ENCODE measurements at regions not wholly inside any gene's neighbourhood (a gene's known extent, or its start where the extent isn't known, plus 50 kb on each side); places are given as distances from the start of the nearest gene placed in this dataset.
"Not testable (repeated sequence)": the region's sequence is repeated elsewhere in the genome, so short reads cannot be mapped to it uniquely, and the experiment has no call there.

GRCh38 chr3:110367289-110367688 lies 704.3 kb upstream of the NECTIN3 start:
- H3K9me1 ChIP-seq (ENCODE audit: control insufficient read depth, insufficient read depth, low read length); POLR2A ChIA-PET; H3K4me3 ChIP-seq; BruUV-seq (replicated peaks); in situ Hi-C loops (cut with MboI); H3K4me1 ChIP-seq (replicated peaks in 1 of 2; ENCODE audit: control insufficient read depth in 2 of 2, insufficient read depth in 2 of 2, low read length in 2 of 2); H3K9me3 ChIP-seq (replicated peaks; ENCODE audit: control insufficient read depth, insufficient read depth, low read depth, low read length); H3K79me2 ChIP-seq (ENCODE audit: control insufficient read depth, insufficient read depth, low read length); H4K20me1 ChIP-seq (replicated peaks; ENCODE audit: control insufficient read depth, insufficient read depth, low read length); H2AFZ ChIP-seq (ENCODE audit: low read depth, low read length); H3K27ac ChIP-seq (ENCODE audit: extremely low read depth, low read depth, low read length); CTCF ChIA-PET (ENCODE audit: low intra/inter-chr PET ratio); H3K36me3 ChIP-seq (ENCODE audit: control insufficient read depth, insufficient read depth, low read length); ATAC-seq; H3K9ac ChIP-seq (ENCODE audit: insufficient read depth in 1 of 2, low read depth in 2 of 2, low read length in 2 of 2); intact Hi-C loops (cut with micrococcal nuclease); H3K4me2 ChIP-seq (ENCODE audit: insufficient read depth, low read length); H3K27me3 ChIP-seq (ENCODE audit: control insufficient read depth in 2 of 2, insufficient read depth in 2 of 2, low read length in 2 of 2); TF ChIP-seq TEAD4 (CRISPR knock-in tag; IDR thresholded peaks at IDR 0.05; ENCODE audit: borderline replicate concordance): not testable (repeated sequence)
- DNase-seq (ENCODE audit: extremely low read depth in 1 of 4, low spot score in 3 of 4) (peak in 1 of 4 experiments; percentile 52), FAIRE-seq (peak; percentile 80)
- 3% methylated on average over 5 of the region's 13 CpGs for WGBS (ENCODE audit: insufficient coverage, low coverage, missing lambda C conversion rate)
- TF ChIP-seq CREM (IDR thresholded peaks at IDR 0.05; ENCODE audit: low read depth) = peak; percentile 20; the same call in 1 of the 2 replicates
- TF ChIP-seq SPI1 (IDR thresholded peaks at IDR 0.05; ENCODE audit: borderline replicate concordance, low read depth, low read length) = peak; percentile 73; the same call in 1 of the 2 replicates
- peak; percentile 57 for TF ChIP-seq NCOR1 (IDR thresholded peaks at IDR 0.05)
- TF ChIP-seq SMAD4 (CRISPR knock-in tag; conservative IDR thresholded peaks at IDR 0.05) = peak; percentile 31; the same call in 1 of the 2 replicates
- peak; percentile 45; the same call in 1 of the 2 replicates for TF ChIP-seq TAL1 (IDR thresholded peaks at IDR 0.05)
- 0 out of 2 replicates have a peak, but pooled peaks have one; percentile 38 for TF ChIP-seq SMARCE1 (IDR thresholded peaks at IDR 0.05)
- 0 out of 4 replicates have a peak, but pooled peaks of 1 of the 2 experiments have one; percentile 12 for TF ChIP-seq KDM1A (IDR thresholded peaks at IDR 0.05)
- peak; percentile 66 for TF ChIP-seq CBFA2T2 (conservative IDR thresholded peaks at IDR 0.05)
- peak; percentile 77 for TF ChIP-seq CBFA2T3 (IDR thresholded peaks at IDR 0.05)
- TF ChIP-seq GATA2 (CRISPR knock-in tag; IDR thresholded peaks at IDR 0.05) = peak; percentile 55; the same call in 1 of the 2 replicates
- peak; percentile 18; the same call in 1 of the 2 replicates for TF ChIP-seq SOX6 (IDR thresholded peaks at IDR 0.05)
- peak; percentile 74 for TF ChIP-seq TCF3 (CRISPR knock-in tag; IDR thresholded peaks at IDR 0.05)
- peak; percentile 69 for TF ChIP-seq TEAD4 (IDR thresholded peaks at IDR 0.05; ENCODE audit: low read length)
- TF ChIP-seq ARID1B (IDR thresholded peaks at IDR 0.05) = peak; percentile 50
- 0 out of 2 replicates have a peak, but pooled peaks have one; percentile 18 for TF ChIP-seq SMARCA4 (IDR thresholded peaks at IDR 0.05)

Measured in K562 (cell line).